ENCODE measurements at regions not wholly inside any gene's neighbourhood (a gene's known extent, or its start where the extent isn't known, plus 50 kb on each side); places are given as distances from the start of the nearest gene placed in this dataset.

- no peak for DNase-seq
Observed at GRCh38 chr6:109295109-109295773, 87.0 kb downstream of the CD164 start.

- no peak for DNase-seq
Observed at GRCh38 chr6:109292983-109293586, 89.2 kb downstream of the CD164 start.

- no peak for DNase-seq
Observed at GRCh38 chr6:109292420-109292819, 89.8 kb downstream of the CD164 start.

- no peak for DNase-seq
Observed at GRCh38 chr6:109291902-109292301, 90.4 kb downstream of the CD164 start.

- DNase-seq: no peak
Observed at GRCh38 chr6:109290143-109290931, 91.9 kb downstream of the CD164 start.

- DNase-seq: no peak
Observed at GRCh38 chr6:109285366-109285765, 96.9 kb downstream of the CD164 start.

- no peak for DNase-seq
Observed at GRCh38 chr6:109284675-109285074, 97.6 kb downstream of the CD164 start.

GRCh38 chr6:109282756-109283155, 99.5 kb downstream of the CD164 start:
- DNase-seq: no peak

GRCh38 chr6:109279628-109280027, 102.6 kb downstream of the CD164 start:
- no peak for DNase-seq

GRCh38 chr6:109271622-109272021, 110.6 kb downstream of the CD164 start:
- no peak for DNase-seq

- no peak for DNase-seq
Observed at GRCh38 chr6:109269953-109270517, 112.2 kb downstream of the CD164 start.

- DNase-seq: no peak
Observed at GRCh38 chr6:109269057-109269456, 113.2 kb downstream of the CD164 start.

GRCh38 chr6:109265530-109265929, 116.7 kb downstream of the CD164 start:
- no peak for DNase-seq

- no peak for DNase-seq
Observed at GRCh38 chr6:109263873-109264700, 118.2 kb downstream of the CD164 start.

- no peak for DNase-seq
Observed at GRCh38 chr6:109262261-109262660, 120.0 kb downstream of the CD164 start.

GRCh38 chr6:109261811-109262210, 120.5 kb downstream of the CD164 start:
- no peak for DNase-seq

GRCh38 chr6:109260701-109261100, 121.6 kb downstream of the CD164 start:
- DNase-seq: no peak

- no peak for DNase-seq
Observed at GRCh38 chr6:109260126-109260525, 122.1 kb downstream of the CD164 start.

GRCh38 chr6:109258129-109258528, 124.1 kb downstream of the CD164 start:
- DNase-seq: no peak

GRCh38 chr6:109257494-109257893, 124.8 kb downstream of the CD164 start:
- no peak for DNase-seq

GRCh38 chr6:109255946-109256640, 126.2 kb downstream of the CD164 start:
- DNase-seq: no peak

GRCh38 chr6:109255087-109255486, 127.2 kb downstream of the CD164 start:
- no peak for DNase-seq
